Dedifferentiated amniotic fluid mesenchymal stem cell (primary cell): ENCODE measurements at regions not wholly inside any gene's neighbourhood (a gene's known extent, or its start where the extent isn't known, plus 50 kb on each side); places are given as distances from the start of the nearest gene placed in this dataset.
"Not testable (repeated sequence)": the region's sequence is repeated elsewhere in the genome, so short reads cannot be mapped to it uniquely, and the experiment has no call there.

Source experiments
- DNase-seq: peaks from one replicate; pipeline ENCODE4 v3.0.0-alpha.2; 2016; ENCODE audit errors: extremely low spot score

GRCh38 chr5:118284230-118284629, 704.1 kb downstream of the DTWD2 start:
- not testable (repeated sequence) for DNase-seq

GRCh38 chr5:118282480-118283038, 705.8 kb downstream of the DTWD2 start:
- DNase-seq: not testable (repeated sequence)

- no peak for DNase-seq
Observed at GRCh38 chr5:118279540-118280294, 708.6 kb downstream of the DTWD2 start.

- no peak for DNase-seq
Observed at GRCh38 chr5:118270526-118270925, 717.8 kb downstream of the DTWD2 start.

- no peak for DNase-seq
Observed at GRCh38 chr5:118258223-118258622, 730.1 kb downstream of the DTWD2 start.

- DNase-seq: no peak
Observed at GRCh38 chr5:118257066-118257465, 731.3 kb downstream of the DTWD2 start.

- no peak for DNase-seq
Observed at GRCh38 chr5:118253225-118254061, 734.9 kb downstream of the DTWD2 start.

- DNase-seq: no peak
Observed at GRCh38 chr5:118249386-118249785, 739.0 kb downstream of the DTWD2 start.

- no peak for DNase-seq
Observed at GRCh38 chr5:118247458-118247857, 740.9 kb downstream of the DTWD2 start.

GRCh38 chr5:118243613-118244012, 744.7 kb downstream of the DTWD2 start:
- no peak for DNase-seq

GRCh38 chr5:118243068-118243467, 745.3 kb downstream of the DTWD2 start:
- no peak for DNase-seq

- DNase-seq: no peak
Observed at GRCh38 chr5:118236108-118236849, 752.1 kb downstream of the DTWD2 start.

- peak; percentile 26 for DNase-seq
Observed at GRCh38 chr5:118233606-118234005, 754.7 kb downstream of the DTWD2 start.

GRCh38 chr5:118228489-118228888, 759.9 kb downstream of the DTWD2 start:
- DNase-seq: no peak

GRCh38 chr5:118224546-118224945, 763.8 kb downstream of the DTWD2 start:
- DNase-seq: peak; percentile 26

- peak; percentile 17 for DNase-seq
Observed at GRCh38 chr5:118220556-118221195, 767.7 kb downstream of the DTWD2 start.

GRCh38 chr5:118211606-118212005, 776.7 kb downstream of the DTWD2 start:
- no peak for DNase-seq

GRCh38 chr5:118208031-118208453, 780.3 kb downstream of the DTWD2 start:
- no peak for DNase-seq

- DNase-seq: no peak
Observed at GRCh38 chr5:118199801-118200200, 788.5 kb downstream of the DTWD2 start.

- DNase-seq: no peak
Observed at GRCh38 chr5:118196229-118196628, 792.1 kb downstream of the DTWD2 start.

- DNase-seq: no peak
Observed at GRCh38 chr5:118195211-118195610, 793.1 kb downstream of the DTWD2 start.
